ENCODE measurements at regions not wholly inside any gene's neighbourhood (a gene's known extent, or its start where the extent isn't known, plus 50 kb on each side); places are given as distances from the start of the nearest gene placed in this dataset.

DNA sequence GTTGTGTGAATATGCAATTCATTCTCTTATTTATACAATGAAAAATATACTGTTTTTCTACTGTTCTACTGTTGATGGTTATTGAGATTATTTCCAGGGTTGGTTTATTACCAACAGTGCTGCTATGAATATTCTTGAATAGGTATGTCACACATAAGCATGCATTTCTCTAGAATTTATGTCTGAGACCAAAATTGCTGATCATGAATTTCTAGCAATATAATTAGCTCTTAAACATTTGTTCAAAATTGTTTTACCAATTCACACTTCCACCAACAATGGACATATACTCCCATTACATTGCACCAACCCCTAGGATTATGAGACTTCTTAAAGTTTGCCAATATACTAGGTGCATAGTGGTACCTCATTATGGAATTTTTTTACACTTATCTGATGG is 164.1 kb upstream of the KCNQ5 start:
- no peak for DNase-seq (ENCODE audit: low spot score)
- TF ChIP-seq, protein P1, sequence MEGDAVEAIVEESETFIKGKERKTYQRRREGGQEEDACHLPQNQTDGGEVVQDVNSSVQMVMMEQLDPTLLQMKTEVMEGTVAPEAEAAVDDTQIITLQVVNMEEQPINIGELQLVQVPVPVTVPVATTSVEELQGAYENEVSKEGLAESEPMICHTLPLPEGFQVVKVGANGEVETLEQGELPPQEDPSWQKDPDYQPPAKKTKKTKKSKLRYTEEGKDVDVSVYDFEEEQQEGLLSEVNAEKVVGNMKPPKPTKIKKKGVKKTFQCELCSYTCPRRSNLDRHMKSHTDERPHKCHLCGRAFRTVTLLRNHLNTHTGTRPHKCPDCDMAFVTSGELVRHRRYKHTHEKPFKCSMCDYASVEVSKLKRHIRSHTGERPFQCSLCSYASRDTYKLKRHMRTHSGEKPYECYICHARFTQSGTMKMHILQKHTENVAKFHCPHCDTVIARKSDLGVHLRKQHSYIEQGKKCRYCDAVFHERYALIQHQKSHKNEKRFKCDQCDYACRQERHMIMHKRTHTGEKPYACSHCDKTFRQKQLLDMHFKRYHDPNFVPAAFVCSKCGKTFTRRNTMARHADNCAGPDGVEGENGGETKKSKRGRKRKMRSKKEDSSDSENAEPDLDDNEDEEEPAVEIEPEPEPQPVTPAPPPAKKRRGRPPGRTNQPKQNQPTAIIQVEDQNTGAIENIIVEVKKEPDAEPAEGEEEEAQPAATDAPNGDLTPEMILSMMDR (IDR thresholded peaks at IDR 0.05; ENCODE audit: borderline replicate concordance, control extremely low read depth, extremely low read depth, insufficient read depth, missing control alignments): no peak
- in situ Hi-C loops (cut with MboI; ENCODE audit: low sequenced_read_pairs, unreplicated experiment): no loop called here

DNA sequence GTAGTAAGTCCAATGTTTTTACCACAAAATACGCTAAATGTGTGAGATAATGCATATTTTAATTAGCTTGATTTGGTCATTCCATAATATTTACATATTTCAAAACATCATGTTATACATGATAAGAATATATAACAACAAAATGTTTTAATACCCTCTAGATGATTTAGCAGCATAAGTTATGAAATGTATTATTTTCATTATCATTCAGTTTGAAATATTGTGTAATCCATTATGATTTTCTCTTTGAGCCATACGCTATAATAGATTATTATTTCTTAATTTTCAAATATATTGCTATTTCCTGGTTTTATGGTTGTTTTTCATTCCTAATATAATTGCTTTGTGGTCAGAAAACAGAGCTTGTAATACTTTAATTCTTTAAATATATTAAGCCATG is 163.3 kb upstream of the KCNQ5 start:
- TF ChIP-seq, protein P1 (IDR thresholded peaks at IDR 0.05; ENCODE audit: borderline replicate concordance, control extremely low read depth, extremely low read depth, insufficient read depth, missing control alignments): no peak
- no peak for DNase-seq (ENCODE audit: low spot score)
- in situ Hi-C loops (cut with MboI; ENCODE audit: low sequenced_read_pairs, unreplicated experiment): no loop called here

DNA sequence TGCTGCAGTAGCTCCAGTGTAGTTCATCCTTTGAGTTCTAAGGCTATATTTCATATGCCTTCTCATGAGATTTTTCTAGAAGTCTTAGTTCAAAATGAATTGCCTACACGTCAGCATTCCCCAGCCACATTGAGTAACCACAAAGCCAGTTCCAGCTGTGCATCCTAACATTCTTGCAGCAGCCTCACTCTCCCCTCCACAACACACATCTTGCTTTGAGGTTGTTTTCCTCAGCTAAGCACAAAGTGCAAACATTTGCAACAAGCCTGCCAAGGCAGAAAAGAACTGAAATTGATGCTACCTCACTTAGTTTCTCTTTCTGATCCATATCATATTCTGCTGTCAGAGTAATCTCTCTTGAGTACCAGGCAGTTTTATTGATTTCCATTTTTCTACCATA is 160.7 kb upstream of the KCNQ5 start:
- TF ChIP-seq, protein P1 (IDR thresholded peaks at IDR 0.05; ENCODE audit: borderline replicate concordance, control extremely low read depth, extremely low read depth, insufficient read depth, missing control alignments): no peak
- in situ Hi-C loops (cut with MboI; ENCODE audit: low sequenced_read_pairs, unreplicated experiment): no loop called here
- no peak for DNase-seq (ENCODE audit: low spot score)

DNA sequence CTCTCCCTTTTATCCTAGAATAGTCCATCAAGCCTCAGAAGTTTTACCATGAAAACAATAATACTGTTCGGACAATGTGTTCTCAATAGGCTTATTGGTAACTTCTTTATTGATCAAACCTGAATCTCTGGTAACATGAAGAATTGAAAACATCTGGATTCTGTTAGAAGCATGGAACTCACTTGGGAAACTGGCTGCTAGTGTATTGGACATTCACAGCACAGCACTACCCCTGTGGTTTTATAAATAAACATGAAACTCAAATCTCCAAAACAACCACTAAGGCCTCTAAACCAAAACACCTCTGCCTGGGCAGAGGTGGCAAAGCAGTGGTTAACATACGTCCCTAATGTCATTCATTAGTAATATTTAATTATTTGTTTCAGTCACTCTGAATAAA is 157.6 kb upstream of the KCNQ5 start:
- in situ Hi-C loops (cut with MboI; ENCODE audit: low sequenced_read_pairs, unreplicated experiment): no loop called here
- DNase-seq (ENCODE audit: low spot score): no peak
- TF ChIP-seq, protein P1 (IDR thresholded peaks at IDR 0.05; ENCODE audit: borderline replicate concordance, control extremely low read depth, extremely low read depth, insufficient read depth, missing control alignments): no peak

DNA sequence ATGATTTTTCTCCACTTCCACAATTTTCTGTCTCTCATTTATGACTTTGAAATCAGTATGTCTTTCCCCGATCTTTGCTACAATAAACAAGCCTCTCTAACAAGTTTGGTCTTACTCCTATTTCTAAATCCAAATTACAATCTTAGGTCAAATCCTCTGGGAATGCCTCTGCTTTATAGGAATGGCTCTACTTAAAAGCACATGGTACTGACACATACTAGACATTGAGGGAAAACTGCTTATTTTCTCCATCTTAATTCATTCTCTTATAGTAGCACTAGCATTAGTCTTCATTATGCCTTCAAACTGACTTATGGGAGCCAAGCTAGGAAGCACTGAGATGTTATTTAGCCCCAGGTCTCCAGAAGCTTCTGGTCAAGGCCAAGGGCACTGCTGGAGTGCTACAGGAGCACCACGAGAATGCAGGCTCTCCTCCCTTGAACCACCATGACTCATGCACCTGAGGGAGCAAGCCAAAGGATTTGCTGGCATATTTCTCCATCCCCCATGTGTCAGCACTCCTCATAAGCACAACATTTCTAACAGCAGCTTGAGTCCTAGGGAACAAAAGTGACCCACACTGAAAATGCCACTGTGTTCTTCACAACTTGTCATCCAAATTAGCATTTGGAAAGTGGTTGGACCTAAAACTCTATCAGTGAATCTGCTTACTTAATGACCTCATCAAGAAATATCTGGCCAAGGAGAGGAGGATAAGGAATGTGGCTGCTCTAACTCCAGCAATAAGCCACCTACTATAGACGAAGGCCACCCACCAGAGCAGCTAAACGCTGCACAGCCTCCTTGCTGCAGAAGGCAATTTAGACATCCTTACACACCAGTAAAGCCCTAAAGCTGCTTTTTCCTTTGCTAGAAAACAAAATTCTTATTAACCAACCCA is 156.8 kb upstream of the KCNQ5 start:
- TF ChIP-seq, protein P1 (IDR thresholded peaks at IDR 0.05; ENCODE audit: borderline replicate concordance, control extremely low read depth, extremely low read depth, insufficient read depth, missing control alignments): no peak
- in situ Hi-C loops (cut with MboI; ENCODE audit: low sequenced_read_pairs, unreplicated experiment): no loop called here
- DNase-seq (ENCODE audit: low spot score): no peak

DNA sequence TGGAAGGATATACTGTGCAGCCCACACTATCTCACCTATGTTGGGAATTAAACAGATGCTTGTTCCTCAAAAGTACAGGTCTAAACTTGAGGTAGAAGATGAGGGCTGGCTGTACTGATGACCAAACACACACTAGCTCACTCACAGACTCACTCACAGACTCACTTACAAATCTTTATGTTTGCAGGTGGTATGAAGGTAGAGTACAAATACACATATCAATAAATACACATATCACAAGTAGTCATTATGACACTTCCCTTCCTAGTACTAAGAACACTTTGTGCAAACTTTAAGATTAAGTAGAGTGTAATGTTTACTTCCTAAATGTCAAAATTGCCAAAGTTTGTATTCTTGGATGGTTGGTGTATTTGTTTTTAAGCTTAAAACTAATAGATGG is 155.4 kb upstream of the KCNQ5 start:
- TF ChIP-seq, protein P1 (IDR thresholded peaks at IDR 0.05; ENCODE audit: borderline replicate concordance, control extremely low read depth, extremely low read depth, insufficient read depth, missing control alignments): no peak
- in situ Hi-C loops (cut with MboI; ENCODE audit: low sequenced_read_pairs, unreplicated experiment): no loop called here
- no peak for DNase-seq (ENCODE audit: low spot score)

Data from GM13976 (cell line).